GM18511 (cell line): ENCODE measurements at regions not wholly inside any gene's neighbourhood (a gene's known extent, or its start where the extent isn't known, plus 50 kb on each side); places are given as distances from the start of the nearest gene placed in this dataset.

Experiments
- ATAC-seq: cut with Tn5 transposase; IDR thresholded peaks from one replicate; pipeline ENCODE4 v1.9.1; 2021; ENCODE audit warnings: mild to moderate bottlenecking, moderate library complexity; ENCODE audit not compliant: unreplicated experiment

GRCh38 chr5:39587675-39588074 lies 162.9 kb upstream of the DAB2 start:
- ATAC-seq, result no peak

GRCh38 chr5:39586185-39586584 lies 161.4 kb upstream of the DAB2 start:
- ATAC-seq, result no peak

DNA sequence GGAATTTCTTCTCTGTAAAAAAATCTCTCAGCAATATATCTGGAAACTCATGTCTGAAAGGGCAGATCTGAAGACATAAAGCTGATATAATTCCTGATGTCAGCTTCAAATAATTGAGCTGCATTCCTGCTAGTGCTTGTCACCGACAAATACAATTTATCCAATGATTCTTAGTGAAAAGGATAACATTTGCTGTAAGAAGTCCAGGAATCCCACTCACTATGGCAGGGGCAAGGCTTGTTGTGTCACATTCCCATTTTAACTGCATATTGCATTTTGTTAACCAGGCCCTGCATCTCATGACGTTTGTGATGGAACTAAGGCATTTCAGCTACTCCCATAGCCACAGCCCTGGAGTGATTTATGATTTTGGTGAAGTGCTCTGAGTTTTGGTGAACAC lies 160.1 kb upstream of the DAB2 start:
- no peak for ATAC-seq

- no peak for ATAC-seq
Observed at GRCh38 chr5:39580702-39581453, 156.1 kb upstream of the DAB2 start.

DNA sequence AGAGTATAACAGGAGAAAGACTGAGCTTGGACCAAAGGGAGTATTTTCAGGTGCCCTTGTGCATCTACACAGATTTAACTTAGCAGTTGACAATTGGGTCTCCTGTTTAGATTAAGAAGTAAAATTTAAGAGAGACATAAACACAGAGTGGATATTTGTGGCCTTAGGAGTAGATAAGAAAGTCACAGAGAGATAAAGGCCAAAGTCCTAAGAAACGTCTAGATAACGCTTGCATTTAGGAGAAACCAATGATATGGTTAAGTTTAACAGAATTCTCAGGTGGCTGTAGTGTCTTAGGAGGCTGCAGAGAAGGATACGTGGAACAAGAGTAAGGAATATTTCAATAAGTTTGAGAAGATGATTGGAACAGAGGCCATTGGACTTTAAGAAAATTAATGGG lies 155.0 kb upstream of the DAB2 start:
- ATAC-seq, result no peak

GRCh38 chr5:39578887-39579497 lies 154.2 kb upstream of the DAB2 start:
- no peak for ATAC-seq

GRCh38 chr5:39577529-39577928 lies 152.7 kb upstream of the DAB2 start:
- no peak for ATAC-seq

DNA sequence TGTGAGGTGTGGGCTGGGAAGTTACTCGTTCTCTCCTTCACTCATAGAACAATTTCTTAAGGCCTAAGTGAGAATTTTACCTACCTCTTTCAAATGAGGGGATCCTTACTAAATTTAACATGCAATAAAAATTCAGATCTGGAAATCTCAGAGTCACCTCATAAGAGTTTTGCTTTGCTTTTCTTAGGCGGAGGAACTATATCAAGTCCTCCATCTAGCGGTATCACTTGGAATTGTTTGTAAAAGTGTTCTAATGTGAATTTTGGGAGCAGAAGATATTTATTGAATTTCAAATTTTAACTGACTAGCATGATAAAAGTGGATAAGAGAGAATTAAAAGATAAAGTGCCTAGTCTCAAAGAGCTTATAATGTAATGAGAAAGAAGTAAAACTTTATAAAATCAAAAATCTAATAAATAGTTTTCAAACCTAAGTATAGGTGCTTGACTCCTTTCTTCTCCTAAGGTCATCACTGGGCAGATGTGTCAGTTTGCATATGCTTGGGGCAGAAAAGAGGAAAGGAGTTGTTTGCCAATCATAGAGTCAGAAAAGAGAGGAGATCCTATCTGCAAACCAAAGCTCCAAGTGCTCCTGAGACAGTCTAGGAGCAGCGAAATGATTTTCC lies 145.7 kb upstream of the DAB2 start:
- no peak for ATAC-seq

GRCh38 chr5:39569857-39570256 lies 145.1 kb upstream of the DAB2 start:
- no peak for ATAC-seq

GRCh38 chr5:39566891-39567290 lies 142.1 kb upstream of the DAB2 start:
- no peak for ATAC-seq

- ATAC-seq, result no peak
Observed at GRCh38 chr5:39566029-39566428, 141.2 kb upstream of the DAB2 start.

GRCh38 chr5:39561421-39561820 lies 136.6 kb upstream of the DAB2 start:
- no peak for ATAC-seq

DNA sequence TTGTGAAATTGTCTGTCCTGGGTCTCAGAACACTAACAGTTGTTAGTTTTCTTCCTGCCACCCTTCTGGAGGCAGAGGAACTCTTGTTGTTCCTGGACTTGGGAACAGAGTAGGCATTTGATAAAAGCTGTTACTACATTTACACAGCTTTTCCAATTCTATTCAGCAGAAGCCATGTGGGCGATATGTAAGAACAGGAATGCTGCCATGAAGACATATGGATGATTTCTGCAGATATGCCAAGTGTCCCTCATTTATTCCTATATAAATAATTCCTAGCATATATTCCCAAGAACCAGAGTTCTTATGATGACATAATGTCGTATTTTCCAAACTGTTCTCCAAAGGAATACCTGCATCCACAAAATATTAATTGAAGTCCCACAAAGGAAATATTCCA lies 135.9 kb upstream of the DAB2 start:
- ATAC-seq, result no peak

- no peak for ATAC-seq
Observed at GRCh38 chr5:39559923-39560322, 135.1 kb upstream of the DAB2 start.

DNA sequence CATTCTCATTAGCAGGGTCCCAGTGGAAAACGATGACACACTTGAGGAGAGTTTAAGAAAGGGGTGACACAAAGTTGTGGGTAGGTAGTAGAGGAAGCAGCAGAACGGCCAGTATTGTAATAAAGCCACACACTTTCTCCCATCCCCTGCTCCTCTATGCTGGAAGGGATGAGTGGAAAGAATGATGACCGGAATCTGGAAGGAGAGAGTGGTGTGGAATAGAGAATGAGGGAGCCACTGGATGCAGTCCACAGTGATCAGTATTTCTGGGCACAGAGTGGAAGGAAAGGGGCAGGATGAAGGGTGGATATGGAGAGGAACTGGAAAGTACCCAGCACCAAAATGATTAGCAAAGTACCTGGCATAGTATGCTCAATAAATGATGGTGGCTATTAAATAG lies 133.8 kb upstream of the DAB2 start:
- no peak for ATAC-seq

GRCh38 chr5:39555788-39556187 lies 131.0 kb upstream of the DAB2 start:
- ATAC-seq, result no peak

- no peak for ATAC-seq
Observed at GRCh38 chr5:39547553-39548154, 122.9 kb upstream of the DAB2 start.

DNA sequence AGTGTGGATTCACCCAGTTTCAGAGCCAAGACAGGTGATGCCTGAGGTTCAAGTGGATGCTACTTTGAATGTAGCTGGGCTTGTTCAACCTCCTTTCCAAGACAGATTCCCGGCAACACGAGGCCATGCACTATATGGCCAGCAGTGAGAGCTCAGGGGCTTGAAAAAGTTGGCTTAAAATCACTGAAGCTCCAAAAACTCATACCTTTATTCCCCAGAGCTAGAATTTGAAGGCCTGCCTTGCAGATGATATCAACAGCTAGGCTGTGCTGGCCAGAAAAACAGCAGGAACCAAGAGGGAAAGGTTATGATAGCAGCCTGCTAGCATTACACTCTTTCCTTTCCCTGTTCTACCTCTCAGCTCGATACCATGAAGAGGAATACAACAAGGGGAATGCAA lies 120.2 kb upstream of the DAB2 start:
- no peak for ATAC-seq

DNA sequence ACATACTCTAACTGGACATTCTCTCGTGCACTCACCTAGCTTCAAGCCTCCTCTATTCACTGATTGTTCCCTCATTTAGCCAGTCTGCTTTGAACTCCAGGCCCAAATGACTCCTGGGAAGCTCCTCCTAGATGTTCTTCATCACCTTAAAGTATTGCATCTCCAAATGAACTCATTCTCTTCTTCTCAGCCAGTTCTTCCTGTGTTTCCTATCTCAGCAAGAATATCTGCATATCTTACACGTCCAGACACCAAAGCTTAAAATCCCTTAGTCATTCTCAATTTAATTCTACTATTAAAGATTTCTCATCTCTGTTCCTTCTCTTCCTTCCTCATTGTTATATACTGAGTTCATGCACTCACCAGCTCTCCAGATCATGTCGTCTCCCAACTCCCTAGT lies 118.6 kb upstream of the DAB2 start:
- ATAC-seq, result no peak

DNA sequence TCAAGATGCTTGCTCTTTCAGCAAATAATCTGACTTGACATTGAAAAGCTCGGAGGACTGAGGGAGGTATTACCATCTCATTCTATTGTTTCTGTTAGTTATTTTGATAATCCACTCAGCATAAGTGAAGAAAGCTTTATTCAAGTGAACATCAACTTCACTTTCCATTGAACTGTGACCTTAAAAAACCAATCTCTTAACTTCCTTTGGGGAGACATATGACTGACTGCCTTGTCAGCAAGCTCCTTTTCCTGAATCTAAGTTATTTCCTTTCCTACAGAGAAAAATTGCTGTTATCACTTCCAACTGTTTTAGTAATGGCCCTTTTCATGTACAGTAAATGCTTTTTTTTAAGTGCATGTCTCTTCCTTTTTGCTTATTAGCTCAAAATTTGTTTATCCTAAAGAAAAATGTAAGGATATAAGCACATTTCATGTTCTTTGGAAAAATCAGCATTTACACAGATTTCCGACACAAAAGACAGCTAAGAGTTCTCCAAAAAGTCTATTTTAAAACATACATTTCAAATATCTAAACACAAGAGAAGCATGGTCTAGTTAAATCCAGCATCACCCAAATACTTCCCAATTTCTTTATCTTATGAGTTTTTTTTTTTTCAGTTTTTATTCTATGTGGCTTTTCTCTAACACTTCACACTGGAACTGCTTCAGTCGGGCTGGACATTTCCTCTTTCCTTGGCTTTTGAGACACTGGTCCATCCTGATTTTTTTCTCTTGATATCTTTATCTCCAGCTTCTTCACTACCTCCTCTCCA lies 117.9 kb upstream of the DAB2 start:
- no peak for ATAC-seq

DNA sequence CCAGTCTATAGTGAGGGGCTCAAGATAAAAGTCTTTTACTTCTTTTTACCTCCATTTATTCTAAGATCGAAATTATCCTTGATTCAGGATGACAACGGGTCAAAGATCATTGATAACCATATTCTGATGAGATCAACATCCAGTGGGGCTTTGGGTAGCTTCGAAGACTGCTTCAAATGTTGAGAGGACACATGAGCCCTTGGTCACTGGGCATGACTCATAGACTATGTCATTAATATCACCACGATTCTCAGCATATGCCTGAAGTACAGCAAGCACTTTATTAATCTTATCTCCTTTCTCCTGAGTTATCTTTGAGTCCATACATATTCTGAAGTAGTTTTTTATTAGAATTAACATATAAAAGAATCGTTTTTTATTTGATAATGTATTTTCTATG lies 117.1 kb upstream of the DAB2 start:
- no peak for ATAC-seq
